Upper lobe of right lung (tissue), 1 donor: ENCODE measurements at regions not wholly inside any gene's neighbourhood (a gene's known extent, or its start where the extent isn't known, plus 50 kb on each side); places are given as distances from the start of the nearest gene placed in this dataset.

Experiments
- ATAC-seq: fragments of 200-7000 bp; cut with Tn5 transposase; one replicate; pipeline ENCODE4 v1.9.1; 2020; ENCODE audit warnings: mild to moderate bottlenecking, moderate library complexity
- DNase-seq: peaks from one replicate; pipeline ENCODE4 v3.0.0-alpha.2; 2020
- H3K27ac ChIP-seq: fragments of 200-600 bp; one replicate; pipeline ENCODE4 v1.8.0; 2022
- H3K27me3 ChIP-seq: fragments of 200-600 bp; one replicate; pipeline ENCODE4 v1.8.0; 2022; ENCODE audit warnings: mild to moderate bottlenecking
- H3K36me3 ChIP-seq: fragments of 200-600 bp; one replicate; pipeline ENCODE4 v1.8.0; 2022
- H3K4me1 ChIP-seq: fragments of 200-600 bp; one replicate; pipeline ENCODE4 v1.8.0; 2022
- H3K4me3 ChIP-seq: fragments of 200-600 bp; one replicate; pipeline ENCODE4 v1.8.0; 2022; ENCODE audit warnings: mild to moderate bottlenecking
- H3K9me3 ChIP-seq: fragments of 200-600 bp; one replicate; pipeline ENCODE4 v1.8.0; 2022
- CTCF ChIP-seq: fragments of 200-600 bp; IDR thresholded peaks from one replicate; pipeline ENCODE4 v1.8.0; 2022; ENCODE audit warnings: antibody characterized with exemption
- intact Hi-C: fragments of 100-400 bp; cut with DNase I; formaldehyde crosslinking; loops from one replicate; pipeline ENCODE4 v1.11.0; 2022
- donor health status: DM: no; HTN: yes; CAD: no; lungs with severe emphysema.

GRCh38 chr2:239814861-239815601, 210.1 kb downstream of the NDUFA10 start:
- Histone ChIP-seq H3K4me3 (no peak overlapping the region), H3K27ac (no peak overlapping the region), H3K36me3 (no peaks in the 10 kb centered on the region), H3K4me1 (peaks cover 20% of the 10 kb centered on the region), H3K9me3 (no peaks in the 10 kb centered on the region), H3K27me3 (no peaks in the 10 kb centered on the region)
- TF ChIP-seq CTCF = no peak
- ATAC-seq = no peak
- intact Hi-C loops = no loop called here
- peak; percentile 65 for DNase-seq

DNA sequence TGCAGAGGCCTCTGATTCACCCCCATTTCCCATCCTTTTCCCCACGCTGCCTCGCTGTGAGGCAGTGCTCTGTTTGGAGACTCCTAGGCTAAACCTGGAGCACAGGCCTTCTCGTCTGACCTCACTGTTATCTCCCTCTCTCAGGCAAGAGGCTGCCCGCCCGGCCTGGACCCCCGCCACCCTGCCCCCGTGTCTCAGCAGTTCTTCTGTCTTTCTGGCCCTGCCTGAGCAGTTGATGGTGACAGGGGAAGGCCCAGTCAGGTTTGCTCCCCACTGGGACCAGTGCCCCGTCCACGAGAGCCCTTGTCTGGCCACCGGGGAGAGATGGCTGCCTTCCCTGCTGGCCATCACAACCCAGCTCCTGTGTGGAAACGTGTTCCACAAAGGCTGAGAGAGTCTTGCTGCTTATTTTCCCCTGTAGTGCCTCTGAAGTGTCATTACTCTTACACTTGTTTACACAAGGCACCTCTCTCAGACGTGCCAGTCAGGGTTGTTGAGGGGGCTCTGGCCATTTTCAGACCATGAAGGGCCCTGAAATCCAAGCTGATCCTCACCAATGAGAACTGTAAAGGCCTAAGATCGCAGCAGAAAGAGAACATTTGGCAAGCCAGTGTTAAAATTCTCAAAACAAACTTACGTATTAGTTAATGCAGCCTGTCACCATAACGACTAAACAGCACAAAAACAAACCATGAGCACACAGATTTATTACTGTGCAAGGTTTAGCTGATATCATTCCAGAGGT, 210.9 kb downstream of the NDUFA10 start:
- peaks cover 20% of the 10 kb centered on the region for H3K4me1 ChIP-seq
- ATAC-seq (peak; percentile 61), DNase-seq (peak; percentile 65)
- intact Hi-C loops = no loop called here
- H3K36me3 ChIP-seq = no peaks in the 10 kb centered on the region
- H3K4me3 ChIP-seq = no peak overlapping the region
- H3K27ac ChIP-seq = peak overlapping the region; percentile 58
- no peaks in the 10 kb centered on the region for H3K9me3 ChIP-seq
- no peaks in the 10 kb centered on the region for H3K27me3 ChIP-seq
- no peak for TF ChIP-seq CTCF

DNA sequence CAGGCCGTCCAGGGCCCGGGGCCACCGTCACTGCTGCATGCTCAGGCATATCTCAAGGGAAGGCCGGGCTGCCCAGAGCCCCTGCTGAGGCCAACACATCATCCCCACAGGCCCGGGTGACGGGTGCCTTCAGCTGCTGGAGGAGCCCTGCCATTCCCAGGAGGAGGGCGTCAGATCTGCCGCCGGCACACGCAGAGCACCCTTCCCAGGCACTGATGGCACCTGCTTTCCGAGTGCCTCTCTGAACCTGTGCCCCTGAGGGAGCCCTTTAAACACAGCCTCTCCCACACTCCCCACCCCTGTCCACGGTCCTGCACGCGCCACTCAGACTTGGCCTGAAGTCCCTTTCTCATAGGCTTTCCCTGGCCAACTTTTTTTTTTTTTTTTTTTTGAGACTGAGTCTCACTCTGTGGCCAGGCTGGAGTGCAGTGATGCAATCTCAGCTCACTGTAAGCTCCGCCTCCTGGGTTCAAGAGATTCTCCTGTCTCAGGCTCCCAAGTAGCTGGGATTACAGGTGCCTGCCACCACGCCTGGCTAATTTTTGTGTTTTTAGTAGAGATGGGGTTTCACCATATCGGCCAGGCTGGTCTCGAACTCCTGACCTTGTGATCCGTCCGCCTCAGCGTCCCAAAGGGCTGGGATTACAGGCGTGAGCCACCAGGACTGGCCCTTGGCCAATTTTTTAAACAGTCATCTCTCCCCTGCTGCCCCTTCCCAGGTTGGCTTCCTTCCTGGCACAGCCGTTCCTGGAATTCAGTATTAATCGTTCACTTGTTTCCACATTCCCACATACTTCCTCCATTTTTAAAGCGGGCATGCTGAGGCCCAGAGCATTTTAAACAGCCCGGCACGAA, 211.7 kb downstream of the NDUFA10 start:
- Histone ChIP-seq H3K27ac (peak overlapping the region; percentile 58), H3K4me3 (no peak overlapping the region), H3K36me3 (no peaks in the 10 kb centered on the region), H3K4me1 (peaks cover 20% of the 10 kb centered on the region), H3K27me3 (no peaks in the 10 kb centered on the region), H3K9me3 (no peaks in the 10 kb centered on the region)
- no peak for ATAC-seq
- intact Hi-C loops = no loop called here
- DNase-seq = peak; percentile 60
- TF ChIP-seq CTCF = no peak

DNA sequence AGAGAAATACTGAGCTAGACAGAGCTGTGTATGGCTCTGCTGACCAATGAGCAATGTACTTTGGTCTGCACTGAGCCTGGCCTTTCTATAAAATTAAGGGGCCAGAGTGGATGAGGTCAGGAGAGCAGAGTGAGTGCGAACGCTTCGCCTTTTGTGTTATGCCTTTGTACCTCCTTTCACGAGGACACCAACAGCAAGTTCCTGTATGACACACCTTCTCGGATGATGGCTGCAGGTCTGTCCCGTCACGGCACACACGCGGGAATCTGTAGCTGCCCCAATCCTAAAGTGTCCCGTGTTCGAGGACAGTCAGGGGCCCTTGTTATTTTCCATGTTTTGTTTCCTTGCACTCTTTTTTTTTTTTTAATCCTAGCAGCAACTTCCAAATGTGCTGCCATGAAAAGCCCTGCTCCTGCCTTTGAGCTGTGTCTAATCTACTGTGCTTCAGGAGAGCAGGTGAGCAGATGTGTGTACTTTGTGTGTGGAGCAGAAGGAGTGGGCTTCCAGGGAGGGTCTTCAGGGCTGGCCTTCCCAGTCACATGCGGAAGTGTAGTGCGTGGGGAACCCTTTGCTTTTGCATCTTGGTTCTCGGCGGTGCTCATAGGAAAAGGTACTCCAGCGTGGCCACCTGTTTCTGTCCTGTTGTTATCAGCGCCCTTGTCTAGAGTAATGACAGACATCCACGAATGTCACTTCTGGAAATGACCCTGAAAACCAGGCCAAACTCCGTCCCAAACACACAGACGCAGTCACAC, 213.2 kb downstream of the NDUFA10 start:
- H3K9me3 ChIP-seq = no peaks in the 10 kb centered on the region
- intact Hi-C loops = no loop called here
- TF ChIP-seq CTCF = no peak
- ATAC-seq = no peak
- H3K4me3 ChIP-seq = no peak overlapping the region
- H3K27ac ChIP-seq = no peak overlapping the region
- no peaks in the 10 kb centered on the region for H3K27me3 ChIP-seq
- peak; percentile 22 for DNase-seq
- no peaks in the 10 kb centered on the region for H3K36me3 ChIP-seq
- peaks cover 20% of the 10 kb centered on the region for H3K4me1 ChIP-seq

DNA sequence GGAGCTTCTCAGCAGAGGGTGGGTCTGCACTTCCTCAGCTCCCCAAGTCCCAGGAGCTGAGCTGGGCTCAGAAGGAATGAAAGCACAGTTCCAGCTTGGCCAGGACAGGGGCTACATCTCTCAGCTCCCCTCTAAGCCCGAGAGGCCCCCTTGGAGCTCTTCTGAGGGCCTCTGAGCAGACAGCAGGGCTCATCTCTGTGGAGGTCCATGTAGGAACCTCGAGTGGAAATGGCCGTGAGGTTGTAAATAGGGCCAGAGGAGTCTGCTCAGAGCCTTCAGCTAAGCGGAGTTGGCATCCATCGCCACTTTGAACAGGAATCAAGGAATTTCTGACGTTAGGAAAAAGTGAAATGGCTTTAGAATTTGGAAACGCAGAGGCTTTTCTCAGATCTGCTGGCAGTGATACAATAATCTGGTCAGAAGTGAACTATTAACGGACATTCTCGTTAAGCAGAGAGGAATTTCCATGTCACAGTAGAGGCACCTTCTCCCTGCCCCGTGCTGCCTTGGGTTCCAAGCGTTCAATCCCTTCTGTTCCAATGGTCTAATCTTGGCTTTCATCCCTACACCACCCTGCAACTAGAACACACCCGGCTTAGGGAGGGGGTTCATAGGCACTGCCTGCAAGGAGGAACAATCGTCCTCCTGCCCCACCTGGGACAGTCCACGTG, 213.9 kb downstream of the NDUFA10 start:
- Histone ChIP-seq H3K9me3 (no peaks in the 10 kb centered on the region), H3K27me3 (no peaks in the 10 kb centered on the region), H3K27ac (no peak overlapping the region), H3K4me3 (no peak overlapping the region), H3K4me1 (peaks cover 20% of the 10 kb centered on the region), H3K36me3 (no peaks in the 10 kb centered on the region)
- ATAC-seq (no peak), DNase-seq (peak; percentile 21)
- no peak for TF ChIP-seq CTCF
- intact Hi-C loops = no loop called here
